ENCODE measurements at regions not wholly inside any gene's neighbourhood (a gene's known extent, or its start where the extent isn't known, plus 50 kb on each side); places are given as distances from the start of the nearest gene placed in this dataset.
A peak's percentile ranks its signal among the peaks of the same experiment; 100 is the strongest.

DNA sequence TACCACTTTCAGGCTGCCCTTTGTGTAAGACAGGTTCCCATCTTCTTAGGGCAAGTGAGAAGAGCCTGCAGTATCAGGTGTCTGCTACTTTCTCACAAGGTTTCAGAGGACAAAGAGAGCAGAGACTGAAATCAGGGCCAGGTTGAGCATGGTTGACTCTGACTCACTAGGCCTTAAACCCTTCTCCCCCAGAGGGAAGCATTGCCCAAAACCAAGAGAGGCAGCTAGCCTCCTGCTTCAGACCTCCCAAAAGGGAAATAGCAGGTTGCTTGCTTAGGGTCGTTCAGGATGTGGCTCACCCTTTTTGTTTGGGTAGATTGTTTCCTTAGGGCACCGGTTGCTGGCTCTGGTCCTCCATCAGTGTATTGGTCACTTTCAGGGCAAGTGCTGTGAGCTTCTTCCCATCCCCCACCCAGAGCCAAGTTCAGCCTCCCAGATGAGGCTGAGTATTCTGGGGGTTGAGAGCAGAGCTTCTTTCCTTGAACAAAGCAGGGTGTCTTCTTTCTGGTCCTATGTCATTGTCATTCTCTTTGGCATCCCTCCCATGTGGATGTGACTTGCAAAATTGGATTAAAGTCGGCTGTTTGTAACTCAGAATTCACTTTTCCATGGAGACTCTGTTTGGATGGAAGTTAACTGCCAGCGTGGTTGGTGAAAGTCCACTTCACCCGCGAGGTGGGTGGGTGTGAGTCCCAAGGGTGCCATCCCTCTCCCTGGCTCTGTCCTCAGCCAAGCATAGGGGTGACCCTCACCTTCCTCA, 55.5 kb upstream of the GALNT2 start:
- TF ChIP-seq, protein P1, sequence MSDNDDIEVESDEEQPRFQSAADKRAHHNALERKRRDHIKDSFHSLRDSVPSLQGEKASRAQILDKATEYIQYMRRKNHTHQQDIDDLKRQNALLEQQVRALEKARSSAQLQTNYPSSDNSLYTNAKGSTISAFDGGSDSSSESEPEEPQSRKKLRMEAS (IDR thresholded peaks at IDR 0.05) = peak; percentile 72
- TF ChIP-seq, protein P2, sequence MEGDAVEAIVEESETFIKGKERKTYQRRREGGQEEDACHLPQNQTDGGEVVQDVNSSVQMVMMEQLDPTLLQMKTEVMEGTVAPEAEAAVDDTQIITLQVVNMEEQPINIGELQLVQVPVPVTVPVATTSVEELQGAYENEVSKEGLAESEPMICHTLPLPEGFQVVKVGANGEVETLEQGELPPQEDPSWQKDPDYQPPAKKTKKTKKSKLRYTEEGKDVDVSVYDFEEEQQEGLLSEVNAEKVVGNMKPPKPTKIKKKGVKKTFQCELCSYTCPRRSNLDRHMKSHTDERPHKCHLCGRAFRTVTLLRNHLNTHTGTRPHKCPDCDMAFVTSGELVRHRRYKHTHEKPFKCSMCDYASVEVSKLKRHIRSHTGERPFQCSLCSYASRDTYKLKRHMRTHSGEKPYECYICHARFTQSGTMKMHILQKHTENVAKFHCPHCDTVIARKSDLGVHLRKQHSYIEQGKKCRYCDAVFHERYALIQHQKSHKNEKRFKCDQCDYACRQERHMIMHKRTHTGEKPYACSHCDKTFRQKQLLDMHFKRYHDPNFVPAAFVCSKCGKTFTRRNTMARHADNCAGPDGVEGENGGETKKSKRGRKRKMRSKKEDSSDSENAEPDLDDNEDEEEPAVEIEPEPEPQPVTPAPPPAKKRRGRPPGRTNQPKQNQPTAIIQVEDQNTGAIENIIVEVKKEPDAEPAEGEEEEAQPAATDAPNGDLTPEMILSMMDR (IDR thresholded peaks at IDR 0.05; ENCODE audit: low read depth, low read length, missing input control) = no peak
- TF ChIP-seq YY1 (IDR thresholded peaks at IDR 0.05) (peak; percentile 83), SP1 (IDR thresholded peaks at IDR 0.05) (peak; percentile 73), TAF1 (conservative IDR thresholded peaks at IDR 0.05) (peak; percentile 29), GABPA (IDR thresholded peaks at IDR 0.05 in 1 of 2, conservative IDR thresholded peaks at IDR 0.05 in 1 of 2) (no peak), RAD21 (IDR thresholded peaks at IDR 0.05) (peak; percentile 7 to 28), FOXA1 (IDR thresholded peaks at IDR 0.05) (peak; percentile 30), NR2F2 (IDR thresholded peaks at IDR 0.05) (no peak)
- TF ChIP-seq, protein P3, sequence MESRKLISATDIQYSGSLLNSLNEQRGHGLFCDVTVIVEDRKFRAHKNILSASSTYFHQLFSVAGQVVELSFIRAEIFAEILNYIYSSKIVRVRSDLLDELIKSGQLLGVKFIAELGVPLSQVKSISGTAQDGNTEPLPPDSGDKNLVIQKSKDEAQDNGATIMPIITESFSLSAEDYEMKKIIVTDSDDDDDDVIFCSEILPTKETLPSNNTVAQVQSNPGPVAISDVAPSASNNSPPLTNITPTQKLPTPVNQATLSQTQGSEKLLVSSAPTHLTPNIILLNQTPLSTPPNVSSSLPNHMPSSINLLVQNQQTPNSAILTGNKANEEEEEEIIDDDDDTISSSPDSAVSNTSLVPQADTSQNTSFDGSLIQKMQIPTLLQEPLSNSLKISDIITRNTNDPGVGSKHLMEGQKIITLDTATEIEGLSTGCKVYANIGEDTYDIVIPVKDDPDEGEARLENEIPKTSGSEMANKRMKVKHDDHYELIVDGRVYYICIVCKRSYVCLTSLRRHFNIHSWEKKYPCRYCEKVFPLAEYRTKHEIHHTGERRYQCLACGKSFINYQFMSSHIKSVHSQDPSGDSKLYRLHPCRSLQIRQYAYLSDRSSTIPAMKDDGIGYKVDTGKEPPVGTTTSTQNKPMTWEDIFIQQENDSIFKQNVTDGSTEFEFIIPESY (IDR thresholded peaks at IDR 0.05) = peak; percentile 49
- TF ChIP-seq, protein P4, sequence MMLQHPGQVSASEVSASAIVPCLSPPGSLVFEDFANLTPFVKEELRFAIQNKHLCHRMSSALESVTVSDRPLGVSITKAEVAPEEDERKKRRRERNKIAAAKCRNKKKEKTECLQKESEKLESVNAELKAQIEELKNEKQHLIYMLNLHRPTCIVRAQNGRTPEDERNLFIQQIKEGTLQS (IDR thresholded peaks at IDR 0.05) = no peak

Data from liver (tissue), 3 donors.